Fibroblast of lung (primary cell): ENCODE measurements at regions not wholly inside any gene's neighbourhood (a gene's known extent, or its start where the extent isn't known, plus 50 kb on each side); places are given as distances from the start of the nearest gene placed in this dataset.

Experiments
- EZH2 ChIP-seq: IDR thresholded peaks from 2 replicates; pipeline ENCODE4 v1.5.1; 2012; ENCODE audit warnings: low read length, control low read depth, mild to moderate bottlenecking; ENCODE audit errors: missing control alignments
- TF ChIP-seq, protein P1 (sequence below), 2 donors: IDR thresholded peaks in 1 of 2; conservative IDR thresholded peaks in 1 of 2; 1 replicate in 1 of 2; 2 replicates in 1 of 2; pipeline ENCODE4 v1.5.1; 2011 to 2012; ENCODE audit warnings: low read length in 2 of 2, control low read depth in 1 of 2, inconsistent platforms in 1 of 2, low read depth in 1 of 2, mild to moderate bottlenecking in 1 of 2

DNA sequence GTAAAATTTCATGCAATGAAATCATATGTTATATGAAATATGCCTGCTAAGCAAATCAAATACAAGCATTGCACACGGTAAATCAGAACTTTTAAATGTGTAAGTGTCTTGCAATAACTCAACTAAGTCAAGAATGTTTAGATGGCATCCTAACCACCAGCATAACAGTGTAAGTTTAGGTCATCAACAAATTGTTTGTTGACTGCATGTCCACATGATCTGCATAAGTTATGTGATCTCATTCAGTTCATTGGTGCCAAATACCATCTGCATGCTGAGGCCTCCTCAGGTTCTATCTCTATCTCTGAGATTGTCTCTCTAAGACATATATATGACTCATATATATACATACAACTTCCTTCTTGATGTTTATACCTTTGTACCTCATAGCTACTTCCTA lies 159.6 kb upstream of the STK32A start:
- TF ChIP-seq, protein P1, sequence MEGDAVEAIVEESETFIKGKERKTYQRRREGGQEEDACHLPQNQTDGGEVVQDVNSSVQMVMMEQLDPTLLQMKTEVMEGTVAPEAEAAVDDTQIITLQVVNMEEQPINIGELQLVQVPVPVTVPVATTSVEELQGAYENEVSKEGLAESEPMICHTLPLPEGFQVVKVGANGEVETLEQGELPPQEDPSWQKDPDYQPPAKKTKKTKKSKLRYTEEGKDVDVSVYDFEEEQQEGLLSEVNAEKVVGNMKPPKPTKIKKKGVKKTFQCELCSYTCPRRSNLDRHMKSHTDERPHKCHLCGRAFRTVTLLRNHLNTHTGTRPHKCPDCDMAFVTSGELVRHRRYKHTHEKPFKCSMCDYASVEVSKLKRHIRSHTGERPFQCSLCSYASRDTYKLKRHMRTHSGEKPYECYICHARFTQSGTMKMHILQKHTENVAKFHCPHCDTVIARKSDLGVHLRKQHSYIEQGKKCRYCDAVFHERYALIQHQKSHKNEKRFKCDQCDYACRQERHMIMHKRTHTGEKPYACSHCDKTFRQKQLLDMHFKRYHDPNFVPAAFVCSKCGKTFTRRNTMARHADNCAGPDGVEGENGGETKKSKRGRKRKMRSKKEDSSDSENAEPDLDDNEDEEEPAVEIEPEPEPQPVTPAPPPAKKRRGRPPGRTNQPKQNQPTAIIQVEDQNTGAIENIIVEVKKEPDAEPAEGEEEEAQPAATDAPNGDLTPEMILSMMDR (conservative IDR thresholded peaks at IDR 0.05 in 1 of 2, IDR thresholded peaks at IDR 0.05 in 1 of 2; ENCODE audit: low read depth in 1 of 2, low read length in 2 of 2) = no peak
- no peak for TF ChIP-seq EZH2
